NCI-H146 treated with DMSO at 0.1 percent for 48 hours (cell line): ENCODE measurements at regions not wholly inside any gene's neighbourhood (a gene's known extent, or its start where the extent isn't known, plus 50 kb on each side); places are given as distances from the start of the nearest gene placed in this dataset.
"Not testable (repeated sequence)": the region's sequence is repeated elsewhere in the genome, so short reads cannot be mapped to it uniquely, and the experiment has no call there.

Experiments
- DNase-seq: peaks from one replicate; lab custom pipeline; 2025; ENCODE audit not compliant: unreplicated experiment; lab: John Stamatoyannopoulos, UW

DNA sequence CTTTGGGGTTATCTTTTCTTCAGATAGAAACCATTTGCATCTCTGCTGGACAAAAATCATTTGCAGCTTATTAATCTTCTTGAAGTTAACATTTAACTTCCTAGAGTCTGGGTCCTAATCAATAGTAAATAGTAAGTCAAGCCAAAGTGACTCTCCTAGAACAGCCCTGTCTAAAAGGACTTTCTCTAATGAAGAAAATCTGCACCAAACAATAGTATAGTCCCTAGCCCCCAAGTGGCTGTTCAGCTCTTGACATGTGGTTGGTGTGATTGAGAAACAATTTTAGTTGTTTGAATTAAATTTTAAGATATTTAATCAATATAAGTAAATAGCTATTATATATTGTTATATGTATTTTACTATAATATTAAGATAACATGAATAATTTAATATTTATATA, 64.6 kb upstream of the SHB start:
- DNase-seq = no peak

DNA sequence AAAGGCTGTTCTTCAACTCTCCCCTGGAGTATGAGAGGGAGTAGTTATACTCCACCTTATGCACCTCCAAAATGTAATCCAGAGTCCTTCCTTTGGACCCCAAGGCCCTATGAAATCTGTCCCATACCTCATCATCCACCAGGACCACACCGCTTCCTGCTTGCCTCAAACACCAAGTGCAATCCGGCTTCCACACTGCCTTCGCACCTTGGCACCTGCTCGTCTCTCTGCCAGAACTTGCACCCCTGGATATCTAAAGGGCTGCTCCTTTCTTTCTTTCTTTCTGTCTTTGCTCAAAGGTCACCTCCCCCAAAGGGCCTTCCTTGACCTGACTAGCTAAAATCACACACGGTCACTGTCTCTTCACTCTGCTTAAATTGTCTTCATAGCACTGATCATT, 63.9 kb upstream of the SHB start:
- no peak for DNase-seq

GRCh38 chr9:38131729-38132128, 62.7 kb upstream of the SHB start:
- no peak for DNase-seq

DNA sequence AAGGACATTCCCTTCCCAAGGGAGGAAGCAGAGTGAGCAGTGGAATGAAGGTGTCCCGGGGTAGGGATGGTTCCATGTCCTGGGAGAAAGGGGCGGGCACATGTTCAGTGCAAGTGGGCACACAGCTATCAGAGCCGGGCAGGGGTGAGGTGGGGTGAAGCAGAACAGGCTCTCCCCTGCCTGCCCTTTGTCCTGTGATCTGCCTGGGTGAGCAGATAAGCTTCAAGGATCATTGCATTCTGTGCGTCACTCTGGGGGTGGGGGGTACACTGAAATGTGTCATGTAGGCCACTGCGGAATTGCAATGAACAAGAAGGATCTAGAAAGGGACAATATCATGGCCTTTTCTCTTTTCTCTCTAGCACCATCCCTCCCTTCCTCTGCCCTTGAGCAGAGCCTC, 61.7 kb upstream of the SHB start:
- DNase-seq = no peak

DNA sequence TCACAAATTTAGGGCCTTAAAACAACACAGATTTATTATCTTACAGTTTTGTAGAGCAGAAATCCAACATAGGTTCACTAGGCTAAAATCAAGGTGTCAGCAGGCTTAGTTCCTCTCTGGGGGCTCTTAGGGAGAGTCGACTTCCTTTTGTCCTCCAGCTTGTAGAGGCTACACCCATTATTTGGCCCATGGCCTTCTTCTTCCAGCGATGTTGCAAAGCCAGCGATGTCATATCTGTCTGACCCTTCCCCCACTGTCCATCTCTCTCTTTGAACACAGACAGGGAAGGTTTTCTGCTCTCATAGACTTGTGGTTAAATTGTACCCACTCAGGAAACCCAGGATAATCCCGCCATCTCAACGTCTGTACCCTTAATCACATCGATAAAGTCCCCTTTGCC, 60.3 kb upstream of the SHB start:
- DNase-seq = no peak

DNA sequence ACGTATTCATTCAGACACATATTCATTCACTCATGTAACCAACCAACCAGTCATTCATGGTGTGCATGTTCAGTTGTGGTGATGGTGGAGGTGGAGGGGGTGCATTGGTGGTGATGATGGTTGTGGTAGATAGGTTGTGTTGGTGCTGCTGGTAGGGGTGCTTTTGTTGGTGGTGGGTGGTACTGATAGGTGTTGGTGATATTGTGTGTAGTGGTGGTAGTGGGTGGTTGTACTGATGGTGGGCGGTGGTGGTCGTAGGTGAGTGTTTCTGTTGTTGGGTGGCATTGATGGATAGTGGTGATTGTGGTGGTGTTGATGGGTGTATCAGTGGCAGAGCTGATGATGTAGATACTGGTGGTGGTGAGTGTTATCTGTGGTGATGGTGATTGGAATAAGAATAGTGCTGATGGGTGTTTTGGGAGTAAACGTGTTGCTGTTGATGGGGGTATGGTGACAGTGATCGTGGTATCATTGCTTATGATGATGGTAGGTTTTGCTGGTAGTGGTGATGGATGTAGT, 59.8 kb upstream of the SHB start:
- DNase-seq = no peak

DNA sequence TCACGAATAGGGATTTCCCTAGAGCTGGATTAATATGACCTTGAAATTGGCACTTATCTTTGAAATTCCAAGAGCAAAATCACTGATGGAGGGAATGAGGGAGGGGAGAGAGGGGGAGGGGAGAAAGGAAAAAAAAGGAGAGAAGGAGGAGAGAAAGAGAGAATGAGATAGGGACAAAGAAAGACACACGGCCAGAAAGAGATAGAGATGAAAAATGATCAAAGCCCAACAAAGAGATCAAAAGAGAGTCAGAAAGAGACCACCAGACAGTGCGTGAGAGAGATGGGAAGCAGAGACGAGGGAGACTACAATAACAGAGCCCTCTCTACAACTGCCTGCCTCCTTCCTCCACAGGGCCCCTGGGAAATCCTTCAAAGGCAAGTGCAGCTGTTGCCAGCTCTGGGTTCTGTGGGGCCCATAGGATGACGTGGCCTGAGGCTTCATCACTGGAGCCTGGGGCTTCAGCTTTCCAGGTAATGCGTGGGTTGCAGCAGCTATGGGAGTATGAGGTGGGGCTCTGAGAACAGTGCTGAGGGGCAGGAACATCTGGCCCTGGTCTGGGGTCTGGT, 58.3 kb upstream of the SHB start:
- DNase-seq = no peak

DNA sequence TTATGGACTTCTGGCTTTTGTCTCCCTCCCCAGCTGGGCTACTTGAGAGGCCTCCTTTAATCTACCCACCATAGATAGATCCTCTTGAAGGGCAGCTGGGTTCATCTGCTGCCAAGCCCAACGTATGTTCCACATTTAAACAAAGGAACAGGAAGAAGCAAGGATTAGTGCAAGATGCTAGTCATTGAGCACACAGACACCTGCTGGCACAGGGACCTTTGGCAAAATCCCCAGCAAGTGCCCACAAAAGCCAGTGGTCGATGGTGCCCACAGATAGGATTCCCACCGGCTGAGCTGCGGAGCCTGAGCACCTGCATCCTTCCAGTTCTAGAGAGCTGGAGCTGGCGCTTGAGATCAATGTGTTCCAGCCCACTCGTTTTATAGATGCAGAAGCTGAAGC, 57.7 kb upstream of the SHB start:
- no peak for DNase-seq

- DNase-seq = no peak
Measured at GRCh38 chr9:38125889-38126288, 56.9 kb upstream of the SHB start.

DNA sequence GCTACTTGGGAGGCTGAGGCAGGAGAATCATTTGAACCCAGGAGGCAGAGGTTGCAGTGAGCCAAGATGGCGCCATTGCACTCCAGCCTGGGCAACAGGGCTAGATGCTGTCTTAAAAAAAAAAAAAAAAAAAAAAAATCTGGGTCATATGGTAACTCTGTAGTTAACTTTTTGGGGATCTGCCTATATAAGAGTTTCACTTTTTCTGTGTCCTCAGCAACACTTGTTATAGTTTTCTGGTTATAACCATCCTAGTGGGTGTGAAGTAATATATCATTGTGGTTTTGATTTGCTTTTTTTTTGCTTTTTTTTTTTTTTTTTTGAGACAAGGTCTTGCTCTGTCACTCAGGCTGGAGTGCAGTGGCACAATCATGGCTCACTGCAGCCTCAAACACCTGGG, 54.3 kb upstream of the SHB start:
- DNase-seq = not testable (repeated sequence)

DNA sequence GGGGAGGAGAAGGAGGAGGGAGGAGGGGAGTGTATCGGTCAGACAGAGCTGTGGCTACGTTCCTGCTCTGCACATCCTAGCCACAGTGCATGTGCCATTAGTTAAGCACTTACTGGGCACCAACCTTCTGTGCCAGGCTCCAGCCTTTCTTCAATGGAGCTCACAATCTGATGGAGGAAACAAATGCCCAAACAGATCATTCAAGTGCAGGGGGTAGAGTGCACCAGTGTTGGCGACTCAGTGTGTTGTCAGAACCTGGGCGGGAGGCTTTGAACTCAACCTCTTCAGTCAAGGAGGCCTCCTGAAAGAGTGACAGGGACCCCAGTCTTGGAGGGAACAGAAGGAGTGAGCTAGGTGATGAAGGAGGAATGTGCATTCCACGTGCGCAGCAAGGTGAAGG, 51.9 kb upstream of the SHB start:
- DNase-seq = no peak

DNA sequence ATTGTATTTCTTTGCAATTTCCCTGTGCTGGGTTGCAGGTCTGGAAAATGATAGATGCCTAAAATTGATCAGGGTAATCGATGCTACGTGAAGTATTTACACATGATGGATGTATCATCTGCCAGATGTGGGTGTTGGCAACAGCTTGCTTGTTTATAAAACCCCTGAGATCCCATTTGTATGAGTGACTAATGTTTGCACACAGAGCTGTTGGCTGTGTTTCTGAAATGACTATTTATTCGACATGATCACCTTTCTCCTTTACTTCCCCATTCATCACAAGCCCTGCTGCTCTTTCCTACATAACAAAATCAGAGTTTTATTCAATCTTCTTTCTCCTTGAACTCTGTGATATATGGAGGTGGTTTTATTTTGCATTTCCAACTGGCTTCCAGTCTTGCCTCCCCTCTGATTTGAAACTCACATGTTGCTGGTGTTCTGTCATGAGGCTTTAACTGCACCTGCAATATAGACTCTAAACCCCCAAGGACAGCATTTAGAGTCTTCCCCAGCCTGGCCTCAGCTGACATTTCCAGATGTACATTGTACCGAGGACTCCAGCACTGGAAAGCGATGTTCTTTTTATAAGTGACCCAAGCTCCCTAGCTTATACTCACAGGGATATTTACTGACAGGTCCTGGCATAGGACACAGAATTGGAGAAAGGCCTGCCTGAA, 50.7 kb upstream of the SHB start:
- DNase-seq = no peak

DNA sequence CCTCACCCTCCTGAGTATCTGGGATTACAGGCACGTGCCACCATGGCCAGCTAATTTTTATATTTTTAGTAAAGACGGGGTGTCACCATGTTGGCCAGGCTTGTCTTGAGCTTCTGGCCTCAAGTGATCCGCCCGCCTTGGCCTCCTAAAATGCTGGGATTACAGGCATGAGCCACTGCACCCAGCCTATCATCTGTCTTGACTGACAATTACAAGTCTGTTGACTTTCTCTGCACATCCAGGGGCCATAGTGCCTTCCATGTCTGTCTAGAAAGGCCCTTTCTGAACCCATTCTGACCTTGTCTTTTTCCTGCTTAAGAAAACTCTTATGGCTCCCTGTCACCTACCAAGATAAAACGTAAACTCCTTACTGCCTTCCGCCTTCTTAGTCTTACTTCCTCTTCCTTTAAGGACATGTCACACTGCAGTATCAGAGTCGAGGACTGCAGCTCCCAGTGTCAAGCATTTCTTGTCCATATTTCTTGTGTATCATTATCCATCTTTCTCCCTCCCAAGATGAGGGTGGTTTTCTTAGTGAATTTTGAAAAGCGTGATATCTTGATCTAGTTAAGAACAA, 49.9 kb upstream of the SHB start:
- DNase-seq = no peak
